AG04450 (cell line): ENCODE measurements at regions not wholly inside any gene's neighbourhood (a gene's known extent, or its start where the extent isn't known, plus 50 kb on each side); places are given as distances from the start of the nearest gene placed in this dataset.

ENCODE experiments used
- CTCF ChIA-PET: fragments of 300-600, 350-600 bp; formaldehyde crosslinking; extraction: SDS; loops from one replicate; lab custom pipeline; 2022; ENCODE audit warnings: antibody characterized with exemption, inconsistent platforms; lab: Charles Lee
- POLR2A ChIA-PET: fragments of 350-600 bp; formaldehyde crosslinking; extraction: SDS; loops from one replicate; lab custom pipeline; 2021; ENCODE audit warnings: antibody characterized with exemption, inconsistent platforms; lab: Yijun Ruan, JAX
- DNase-seq: peaks from one replicate; pipeline ENCODE4 v3.0.0-alpha.2; 2011; ENCODE audit warnings: low read depth, low spot score
- H3K27ac ChIP-seq: one replicate; pipeline ENCODE4 v1.5.1; 2012; ENCODE audit warnings: low read depth, low read length, control low read depth
- H3K27me3 ChIP-seq: one replicate; pipeline ENCODE4 v1.6.0; 2012; ENCODE audit warnings: low read length; ENCODE audit not compliant: control insufficient read depth, insufficient read depth
- H3K4me3 ChIP-seq: 2 replicates; pipeline ENCODE4 v1.5.1; 2011; ENCODE audit warnings: mild to moderate bottlenecking, low read depth, low read length, control low read depth
- H3K9me3 ChIP-seq: 2 replicates; pipeline ENCODE4 v1.5.1; 2012; ENCODE audit warnings: low read length; ENCODE audit not compliant: control insufficient read depth, insufficient read depth
- TF ChIP-seq, protein P1 (sequence below): IDR thresholded peaks from 2 replicates; pipeline ENCODE4 v1.5.1; 2011; ENCODE audit warnings: low read depth, low read length, control low read depth, inconsistent platforms

DNA sequence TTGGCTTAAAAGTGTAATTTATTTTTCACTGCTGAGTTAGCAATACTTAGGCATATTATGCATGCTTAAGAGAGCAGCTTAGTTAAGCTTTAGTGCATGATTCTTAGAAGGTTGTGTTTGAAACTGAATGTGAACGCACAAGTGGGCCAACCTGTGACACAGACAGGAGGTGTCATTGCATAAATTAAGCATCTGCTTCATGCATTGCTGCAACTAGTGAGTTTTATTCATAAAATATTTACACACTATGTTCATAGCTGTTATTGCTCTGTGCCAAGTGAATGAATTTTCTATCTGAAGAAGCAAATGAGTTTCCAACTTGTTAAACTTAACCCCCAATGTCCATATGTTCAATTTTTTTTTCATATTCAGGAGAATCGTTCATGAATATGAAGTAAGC lies 806.4 kb downstream of the GALR1 start:
- CTCF ChIA-PET = no interaction called here

DNA sequence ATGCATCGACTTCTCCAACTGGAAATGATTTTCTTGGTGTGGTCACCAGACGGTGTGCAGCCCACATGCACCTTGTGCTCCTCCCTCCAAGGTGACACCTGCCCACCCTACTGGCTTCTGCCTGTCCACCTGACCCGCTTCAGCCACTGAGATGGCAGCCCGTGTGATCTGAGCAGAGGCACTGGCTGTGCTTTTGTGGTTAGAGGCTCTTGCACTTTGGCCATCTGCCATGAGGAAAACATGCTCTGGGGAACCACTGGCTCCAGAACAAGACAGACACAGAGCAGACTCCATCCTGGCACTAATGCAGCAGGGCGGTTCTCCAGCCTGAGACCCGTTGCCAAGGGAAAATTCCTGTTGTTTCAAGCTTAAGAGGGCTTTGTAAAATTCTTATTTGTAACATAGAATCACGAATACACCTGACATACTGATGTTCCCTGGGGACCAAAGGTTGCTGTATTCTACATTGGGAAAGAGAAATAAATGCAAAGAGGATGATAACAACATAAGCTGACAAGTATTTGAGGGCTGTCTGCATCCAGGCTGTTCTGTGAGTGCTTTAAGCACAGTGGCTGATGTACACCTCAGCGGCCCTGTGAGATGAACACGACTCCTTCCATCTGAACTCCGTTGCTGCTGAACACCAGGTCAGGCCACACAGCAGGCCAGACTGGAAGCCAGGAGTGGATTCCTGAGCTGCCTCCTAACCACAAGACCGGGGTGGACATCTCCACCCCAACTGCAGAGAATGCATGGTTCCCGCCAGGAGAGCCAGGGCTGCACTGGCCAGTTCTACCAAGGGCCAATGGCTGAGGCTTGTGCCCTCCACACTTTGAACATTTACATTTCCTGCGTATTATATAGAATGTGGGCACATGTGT lies 820.4 kb downstream of the GALR1 start:
- H3K27ac ChIP-seq = no peak overlapping the region
- TF ChIP-seq, protein P1, sequence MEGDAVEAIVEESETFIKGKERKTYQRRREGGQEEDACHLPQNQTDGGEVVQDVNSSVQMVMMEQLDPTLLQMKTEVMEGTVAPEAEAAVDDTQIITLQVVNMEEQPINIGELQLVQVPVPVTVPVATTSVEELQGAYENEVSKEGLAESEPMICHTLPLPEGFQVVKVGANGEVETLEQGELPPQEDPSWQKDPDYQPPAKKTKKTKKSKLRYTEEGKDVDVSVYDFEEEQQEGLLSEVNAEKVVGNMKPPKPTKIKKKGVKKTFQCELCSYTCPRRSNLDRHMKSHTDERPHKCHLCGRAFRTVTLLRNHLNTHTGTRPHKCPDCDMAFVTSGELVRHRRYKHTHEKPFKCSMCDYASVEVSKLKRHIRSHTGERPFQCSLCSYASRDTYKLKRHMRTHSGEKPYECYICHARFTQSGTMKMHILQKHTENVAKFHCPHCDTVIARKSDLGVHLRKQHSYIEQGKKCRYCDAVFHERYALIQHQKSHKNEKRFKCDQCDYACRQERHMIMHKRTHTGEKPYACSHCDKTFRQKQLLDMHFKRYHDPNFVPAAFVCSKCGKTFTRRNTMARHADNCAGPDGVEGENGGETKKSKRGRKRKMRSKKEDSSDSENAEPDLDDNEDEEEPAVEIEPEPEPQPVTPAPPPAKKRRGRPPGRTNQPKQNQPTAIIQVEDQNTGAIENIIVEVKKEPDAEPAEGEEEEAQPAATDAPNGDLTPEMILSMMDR = no peak
- no peak overlapping the region for H3K4me3 ChIP-seq
- H3K9me3 ChIP-seq = peaks cover 42% of the 10 kb centered on the region
- no peak for DNase-seq
- CTCF ChIA-PET = interaction anchor here (0.6 kb wide), 1 partner anchor 14 kb away, joined by 3 read pairs; no protein-coding TSS in a partner anchor
- H3K27me3 ChIP-seq = no peaks in the 10 kb centered on the region
- POLR2A ChIA-PET = no interaction called here

More for the DNA sequence above, 806.4 kb downstream of the GALR1 start:
- H3K9me3 ChIP-seq = peaks cover 55% of the 10 kb centered on the region
- no peak overlapping the region for H3K27ac ChIP-seq
- no peak for DNase-seq
- POLR2A ChIA-PET = no interaction called here
- H3K4me3 ChIP-seq = no peak overlapping the region
- TF ChIP-seq, protein P1 = no peak
- no peaks in the 10 kb centered on the region for H3K27me3 ChIP-seq

DNA sequence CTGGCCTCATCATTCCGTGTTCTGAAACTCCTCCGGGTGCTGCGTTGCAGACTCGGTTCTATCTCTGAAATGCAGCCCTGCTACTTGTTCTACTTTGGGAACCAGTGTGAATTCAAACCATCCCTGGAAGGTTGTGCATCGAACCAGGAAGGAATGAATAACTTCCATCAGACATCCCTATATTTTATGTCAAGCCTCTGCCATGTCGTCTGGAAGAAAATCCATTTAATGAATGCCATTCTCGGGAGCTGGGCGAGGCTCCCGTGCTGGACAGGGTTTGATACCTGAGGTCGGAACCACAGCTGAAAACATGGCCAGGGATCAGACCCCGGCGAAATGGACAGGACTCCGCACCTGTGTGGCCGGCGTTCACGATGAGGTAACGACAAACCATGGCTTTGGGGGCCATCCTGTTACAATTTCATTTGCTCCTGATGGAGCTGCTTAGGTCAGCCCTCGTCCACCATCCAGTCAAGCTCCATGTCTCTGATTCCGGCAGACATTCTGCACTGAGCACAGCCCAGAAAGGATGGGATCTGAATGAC lies 821.6 kb downstream of the GALR1 start:
- no peaks in the 10 kb centered on the region for H3K27me3 ChIP-seq
- H3K9me3 ChIP-seq = peaks cover 42% of the 10 kb centered on the region
- CTCF ChIA-PET = no interaction called here
- POLR2A ChIA-PET = no interaction called here
- TF ChIP-seq, protein P1 = no peak
- no peak overlapping the region for H3K27ac ChIP-seq
- no peak for DNase-seq
- no peak overlapping the region for H3K4me3 ChIP-seq

DNA sequence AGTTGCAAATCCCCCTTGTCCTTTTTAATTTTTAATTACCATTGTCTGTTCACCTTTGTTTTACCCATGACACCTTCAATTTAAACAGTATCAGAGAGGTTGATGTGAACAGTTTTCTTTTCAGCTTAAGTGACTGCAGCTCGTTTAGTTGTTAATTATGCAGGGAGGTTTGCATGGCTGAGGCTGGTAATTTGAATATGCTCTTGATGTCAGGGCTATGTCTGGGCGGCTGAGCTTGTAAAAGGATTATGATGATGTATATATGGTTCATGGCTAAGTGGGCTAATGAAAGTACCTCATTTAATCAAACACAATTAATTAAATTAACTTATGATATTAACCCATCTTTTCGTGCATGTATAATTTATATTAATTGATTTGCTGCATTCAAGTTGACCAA lies 822.1 kb downstream of the GALR1 start:
- POLR2A ChIA-PET = no interaction called here
- no peak for DNase-seq
- Histone ChIP-seq H3K27ac (no peak overlapping the region), H3K27me3 (no peaks in the 10 kb centered on the region), H3K9me3 (peaks cover 42% of the 10 kb centered on the region), H3K4me3 (no peak overlapping the region)
- TF ChIP-seq, protein P1 = no peak
- CTCF ChIA-PET = no interaction called here

DNA sequence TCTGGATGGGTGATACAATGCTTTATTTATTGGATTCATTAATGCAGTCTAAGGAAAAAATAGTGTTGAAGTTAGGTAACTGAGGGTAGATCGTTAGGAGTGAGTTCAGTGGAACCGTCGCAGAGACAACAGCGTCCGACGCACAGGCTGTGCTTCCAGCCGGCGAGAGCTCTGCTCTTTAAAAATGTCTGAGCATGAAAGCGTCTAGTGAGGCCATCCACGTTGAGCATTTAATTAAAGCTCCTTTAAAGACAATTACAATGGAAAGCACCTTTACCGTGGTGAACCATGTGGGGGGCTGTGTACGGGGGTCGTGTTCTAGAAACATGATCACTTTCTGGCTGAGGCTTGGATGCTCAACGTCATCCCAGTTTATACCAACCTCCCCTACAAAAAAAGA lies 822.7 kb downstream of the GALR1 start:
- TF ChIP-seq, protein P1 = no peak
- Histone ChIP-seq H3K27me3 (no peaks in the 10 kb centered on the region), H3K4me3 (no peak overlapping the region), H3K27ac (no peak overlapping the region), H3K9me3 (peaks cover 37% of the 10 kb centered on the region)
- ChIA-PET POLR2A (no interaction called here), CTCF (no interaction called here)
- DNase-seq = no peak
